ENCODE measurements at regions not wholly inside any gene's neighbourhood (a gene's known extent, or its start where the extent isn't known, plus 50 kb on each side); places are given as distances from the start of the nearest gene placed in this dataset.

- H3K4me1 Mint-ChIP-seq, result no peaks in the 10 kb centered on the region
- H3K4me3 Mint-ChIP-seq, result no peak overlapping the region
- TF ChIP-seq ZNF462 (CRISPR knock-in tag; IDR thresholded peaks at IDR 0.05), result no peak
- TF ChIP-seq ZNF331 (CRISPR knock-in tag; IDR thresholded peaks at IDR 0.05; ENCODE audit: low read depth), result no peak
- no peak for TF ChIP-seq STAT1 (IDR thresholded peaks at IDR 0.05; ENCODE audit: unreplicated experiment)
- no peak overlapping the region for H3K27ac ChIP-seq (ENCODE audit: low read depth)
- H4K20me1 ChIP-seq (replicated peaks; ENCODE audit: insufficient read depth), result no peaks in the 10 kb centered on the region
- H3K27ac Mint-ChIP-seq, result no peak overlapping the region
- DNase-seq (ENCODE audit: low spot score) (no peak), ATAC-seq (no peak)
- peaks cover 98% of the 10 kb centered on the region for H3K9me3 Mint-ChIP-seq
- H3K4me3 ChIP-seq, result no peak overlapping the region
- no peaks in the 10 kb centered on the region for H3K27me3 Mint-ChIP-seq (ENCODE audit: insufficient read depth, low read depth, poor library complexity)
- H3K79me2 ChIP-seq (replicated peaks; ENCODE audit: insufficient read depth), result no peaks in the 10 kb centered on the region
- H3F3A ChIP-seq (replicated peaks; ENCODE audit: low read depth), result no peaks in the 10 kb centered on the region
- no peaks in the 10 kb centered on the region for H3K4me1 ChIP-seq (ENCODE audit: insufficient read depth)
- H3K9me2 ChIP-seq (ENCODE audit: insufficient read depth), result no peaks in the 10 kb centered on the region
- peaks cover 35% of the 10 kb centered on the region for H3K36me3 Mint-ChIP-seq (ENCODE audit: low read depth)
- H3K36me3 ChIP-seq (ENCODE audit: insufficient read depth), result no peaks in the 10 kb centered on the region; the same call in 1 of the 2 replicates
- H2AFZ ChIP-seq, result no peak overlapping the region
- H3K27me3 ChIP-seq (ENCODE audit: insufficient read depth), result no peaks in the 10 kb centered on the region
- H3K4me2 ChIP-seq, result no peak overlapping the region
Measured at GRCh38 chr12:126998031-126998430, 1268.9 kb upstream of the TMEM132C start.

GRCh38 chr12:126998747-126999285, 1268.2 kb upstream of the TMEM132C start:
- H3F3A ChIP-seq (replicated peaks; ENCODE audit: low read depth), result no peaks in the 10 kb centered on the region
- Mint-ChIP-seq H3K4me1 (no peaks in the 10 kb centered on the region), H3K9me3 (peaks cover 99% of the 10 kb centered on the region), H3K27ac (no peak overlapping the region), H3K4me3 (no peak overlapping the region), H3K27me3 (ENCODE audit: insufficient read depth, low read depth, poor library complexity) (no peaks in the 10 kb centered on the region), H3K36me3 (ENCODE audit: low read depth) (peaks cover 34% of the 10 kb centered on the region)
- H3K27ac ChIP-seq (ENCODE audit: low read depth), result no peak overlapping the region
- no peak overlapping the region for H3K4me3 ChIP-seq
- no peaks in the 10 kb centered on the region for H3K79me2 ChIP-seq (replicated peaks; ENCODE audit: insufficient read depth)
- no peak for ATAC-seq
- TF ChIP-seq NANOG (IDR thresholded peaks at IDR 0.05; ENCODE audit: borderline replicate concordance) (no peak), CREB1 (CRISPR knock-in tag; IDR thresholded peaks at IDR 0.05; ENCODE audit: low read depth) (no peak), JUNB (IDR thresholded peaks at IDR 0.05; ENCODE audit: unreplicated experiment) (no peak), REST (IDR thresholded peaks at IDR 0.05; ENCODE audit: unreplicated experiment) (no peak), STAT1 (IDR thresholded peaks at IDR 0.05; ENCODE audit: unreplicated experiment) (no peak), POLR2AphosphoS5 (IDR thresholded peaks at IDR 0.05; ENCODE audit: low read depth) (no peak), ZNF331 (CRISPR knock-in tag; IDR thresholded peaks at IDR 0.05; ENCODE audit: low read depth) (no peak), ZNF114 (CRISPR knock-in tag; IDR thresholded peaks at IDR 0.05) (no peak), CTCF (conservative IDR thresholded peaks at IDR 0.05; ENCODE audit: low read depth in 2 of 2) (no peak)
- no peak for DNase-seq (ENCODE audit: low spot score)
- no peaks in the 10 kb centered on the region for H3K4me1 ChIP-seq (ENCODE audit: insufficient read depth)
- H4K20me1 ChIP-seq (replicated peaks; ENCODE audit: insufficient read depth), result no peaks in the 10 kb centered on the region
- H3K27me3 ChIP-seq (ENCODE audit: insufficient read depth), result no peaks in the 10 kb centered on the region
- H3K9me2 ChIP-seq (ENCODE audit: insufficient read depth), result no peaks in the 10 kb centered on the region
- H3K4me2 ChIP-seq, result no peak overlapping the region
- H2AFZ ChIP-seq, result no peak overlapping the region
- no peaks in the 10 kb centered on the region; the same call in 1 of the 2 replicates for H3K36me3 ChIP-seq (ENCODE audit: insufficient read depth)
